WTC11 (cell line): ENCODE measurements at regions not wholly inside any gene's neighbourhood (a gene's known extent, or its start where the extent isn't known, plus 50 kb on each side); places are given as distances from the start of the nearest gene placed in this dataset.

ENCODE experiments used
- ATAC-seq: fragments of 200-7000 bp; cut with Tn5 transposase; 2 replicates; pipeline ENCODE4 v1.10.0; 2021; ENCODE audit warnings: mild to moderate bottlenecking, moderate library complexity
- CTCF ChIA-PET: fragments of 300-600 bp; sonication (Branson Sonifier 250); formaldehyde crosslinking; loops from one replicate; lab custom pipeline; 2021; ENCODE audit warnings: antibody characterized with exemption; lab: Charles Lee
- POLR2A ChIA-PET: fragments of 350-600 bp; sonication (Branson Sonifier 250); formaldehyde crosslinking; loops from one replicate; lab custom pipeline; 2021; ENCODE audit warnings: antibody characterized with exemption; lab: Charles Lee
- DNase-seq: peaks from one replicate; pipeline ENCODE4 v3.0.0; 2021; ENCODE audit warnings: low spot score
- H3K27ac Mint-ChIP-seq: 2 replicates; pipeline ENCODE4 v1.8.0; 2021; ENCODE audit warnings: mixed read lengths
- H3K27me3 Mint-ChIP-seq: 2 replicates; pipeline ENCODE4 v1.8.0; 2021; ENCODE audit warnings: low read depth, mild to moderate bottlenecking, moderate library complexity, mixed read lengths
- H3K36me3 Mint-ChIP-seq: 2 replicates; pipeline ENCODE4 v1.8.0; 2021; ENCODE audit warnings: mixed read lengths
- H3K4me1 Mint-ChIP-seq: 2 replicates; pipeline ENCODE4 v1.8.0; 2022; ENCODE audit warnings: mixed read lengths
- H3K4me3 Mint-ChIP-seq: 2 replicates; pipeline ENCODE4 v1.8.0; 2021; ENCODE audit warnings: mild to moderate bottlenecking, moderate library complexity, mixed read lengths
- H3K9me3 Mint-ChIP-seq: 2 replicates; pipeline ENCODE4 v1.8.0; 2021; ENCODE audit warnings: mixed read lengths
- E2F4 ChIP-seq: sonication (generic); formaldehyde crosslinking; IDR thresholded peaks from 2 replicates; pipeline ENCODE4 v1.8.1; 2022; ENCODE audit warnings: low read depth, mild to moderate bottlenecking, moderate library complexity, missing genetic modification reagents, borderline replicate concordance
- ESRRA ChIP-seq: sonication (generic); formaldehyde crosslinking; IDR thresholded peaks from 2 replicates; pipeline ENCODE4 v1.8.1; 2022; ENCODE audit warnings: mild to moderate bottlenecking, missing genetic modification reagents, borderline replicate concordance
- FOXJ3 ChIP-seq: sonication (generic); formaldehyde crosslinking; IDR thresholded peaks from 2 replicates; pipeline ENCODE4 v1.9.0; 2021; ENCODE audit warnings: missing genetic modification reagents, mild to moderate bottlenecking, borderline replicate concordance
- NFE2L1 ChIP-seq: sonication (generic); formaldehyde crosslinking; IDR thresholded peaks from 2 replicates; pipeline ENCODE4 v1.8.1; 2023; ENCODE audit warnings: missing genetic modification reagents
- TEAD1 ChIP-seq: sonication (generic); formaldehyde crosslinking; IDR thresholded peaks from 2 replicates; pipeline ENCODE4 v1.8.0; 2022; ENCODE audit warnings: mild to moderate bottlenecking, missing genetic modification reagents
- TEAD4 ChIP-seq: sonication (generic); formaldehyde crosslinking; IDR thresholded peaks from 2 replicates; pipeline ENCODE4 v1.8.0; 2022; ENCODE audit warnings: mild to moderate bottlenecking, missing genetic modification reagents

DNA sequence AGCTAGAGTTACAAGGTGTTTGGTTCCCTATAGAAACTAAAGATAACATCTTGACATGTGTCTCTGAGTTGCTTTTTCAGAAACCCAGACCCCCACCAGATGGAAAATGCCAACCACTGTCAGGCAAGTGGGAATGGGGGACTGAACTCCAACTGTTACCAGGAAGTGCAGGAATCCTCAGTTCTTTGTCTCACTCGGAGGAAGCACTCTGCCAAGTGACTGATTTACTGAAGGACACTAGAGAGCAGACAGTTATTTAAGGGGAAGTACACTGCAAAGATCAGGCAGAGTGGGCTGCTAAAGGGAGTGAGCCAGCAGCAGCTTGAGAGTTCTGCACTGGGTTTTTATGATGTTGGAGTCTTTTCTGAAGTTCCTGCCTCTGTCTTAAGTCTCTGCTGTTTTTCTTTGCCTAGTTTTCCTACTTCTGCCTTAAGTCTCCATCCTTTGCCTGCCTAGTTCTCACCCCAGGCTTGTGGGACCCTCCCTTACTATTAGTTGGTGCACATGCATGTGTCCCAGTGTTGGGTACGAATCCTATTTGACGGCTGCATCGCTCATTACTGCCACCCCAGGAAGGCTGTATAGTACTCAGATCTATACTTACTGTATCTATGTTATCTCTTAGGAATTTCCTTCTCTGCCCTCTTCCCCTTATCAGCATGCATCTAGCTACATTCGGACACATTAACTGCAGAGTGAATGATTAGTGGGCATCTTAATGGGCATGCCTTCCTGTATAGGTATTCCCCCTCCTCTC, 97.1 kb downstream of the TEX51 start (continued):
- TF ChIP-seq ESRRA (CRISPR knock-in tag) (no peak), E2F4 (no peak), FOXJ3 (CRISPR knock-in tag) (no peak), NFE2L1 (CRISPR knock-in tag) (no peak)

GRCh38 chr2:126996378-126996699, 97.6 kb downstream of the TEX51 start:
- Mint-ChIP-seq H3K4me3 (no peak overlapping the region), H3K27ac (no peak overlapping the region)
- CTCF ChIA-PET = interaction anchor here (1.1 to 1.5 kb wide), 2 partner anchors 9 to 71 kb away, joined by 3 read pairs; no protein-coding TSS in a partner anchor

More at GRCh38 chr2:126996378-126996699, 97.6 kb downstream of the TEX51 start:
- peaks cover 4% of the 10 kb centered on the region; the same call in 1 of the 2 replicates for H3K4me1 Mint-ChIP-seq
- no peak for ATAC-seq
- no peak for DNase-seq
- no peaks in the 10 kb centered on the region; the same call in 1 of the 2 replicates for H3K9me3 Mint-ChIP-seq
- H3K27me3 Mint-ChIP-seq = peaks cover 3% of the 10 kb centered on the region; the same call in 1 of the 2 replicates
- POLR2A ChIA-PET = interaction anchor here (1.2 kb wide), 1 partner anchor 9 kb away, joined by 3 read pairs; no protein-coding TSS in a partner anchor
- TF ChIP-seq TEAD4 (CRISPR knock-in tag) (no peak), TEAD1 (CRISPR knock-in tag) (no peak)
- no peaks in the 10 kb centered on the region for H3K36me3 Mint-ChIP-seq
